ENCODE measurements at regions not wholly inside any gene's neighbourhood (a gene's known extent, or its start where the extent isn't known, plus 50 kb on each side); places are given as distances from the start of the nearest gene placed in this dataset.

GRCh38 chr6:1063671-1064355, 248.1 kb upstream of the FOXQ1 start:
- no peaks in the 10 kb centered on the region for H3K9me3 ChIP-seq (ENCODE audit: control insufficient read depth, insufficient read depth, low read length)
- no peaks in the 10 kb centered on the region for H3K4me1 ChIP-seq (ENCODE audit: control insufficient read depth, insufficient read depth, low read length)
- H3K36me3 ChIP-seq (ENCODE audit: control insufficient read depth, insufficient read depth, low read length): no peaks in the 10 kb centered on the region
- DNase-seq (ENCODE audit: low read depth in 4 of 6, low spot score in 6 of 6): no peak
- 79% methylated on average over 12 of the region's 13 CpGs for WGBS (ENCODE audit: insufficient coverage)
- no peak overlapping the region for H3K4me3 ChIP-seq (ENCODE audit: low read depth, low read length)
- H3K27ac ChIP-seq (ENCODE audit: low read depth, low read length): no peak overlapping the region
- H3K27me3 ChIP-seq (ENCODE audit: control insufficient read depth, insufficient read depth, low read length): no peaks in the 10 kb centered on the region

GRCh38 chr6:1062786-1063545, 248.9 kb upstream of the FOXQ1 start:
- 40% methylated on average over 1 of the region's 8 CpGs for WGBS (ENCODE audit: insufficient coverage)
- Histone ChIP-seq H3K36me3 (ENCODE audit: control insufficient read depth, insufficient read depth, low read length) (no peaks in the 10 kb centered on the region), H3K27ac (ENCODE audit: low read depth, low read length) (no peak overlapping the region), H3K4me3 (ENCODE audit: low read depth, low read length) (no peak overlapping the region), H3K4me1 (ENCODE audit: control insufficient read depth, insufficient read depth, low read length) (no peaks in the 10 kb centered on the region), H3K27me3 (ENCODE audit: control insufficient read depth, insufficient read depth, low read length) (no peaks in the 10 kb centered on the region), H3K9me3 (ENCODE audit: control insufficient read depth, insufficient read depth, low read length) (no peaks in the 10 kb centered on the region)
- no peak for DNase-seq (ENCODE audit: low read depth in 4 of 6, low spot score in 6 of 6)

GRCh38 chr6:1059596-1059995, 252.3 kb upstream of the FOXQ1 start:
- 56% methylated on average over 1 of the region's 6 CpGs for WGBS (ENCODE audit: insufficient coverage)
- peak in 1 of 6 donors; percentile 21 for DNase-seq (ENCODE audit: low read depth in 4 of 6, low spot score in 6 of 6)
- Histone ChIP-seq H3K9me3 (ENCODE audit: control insufficient read depth, insufficient read depth, low read length) (no peaks in the 10 kb centered on the region), H3K27ac (ENCODE audit: low read depth, low read length) (no peak overlapping the region), H3K4me3 (ENCODE audit: low read depth, low read length) (no peak overlapping the region), H3K4me1 (ENCODE audit: control insufficient read depth, insufficient read depth, low read length) (no peaks in the 10 kb centered on the region), H3K36me3 (ENCODE audit: control insufficient read depth, insufficient read depth, low read length) (no peaks in the 10 kb centered on the region), H3K27me3 (ENCODE audit: control insufficient read depth, insufficient read depth, low read length) (no peaks in the 10 kb centered on the region)

GRCh38 chr6:1057490-1058135, 254.3 kb upstream of the FOXQ1 start:
- Histone ChIP-seq H3K4me3 (ENCODE audit: low read depth, low read length) (no peak overlapping the region), H3K4me1 (ENCODE audit: control insufficient read depth, insufficient read depth, low read length) (no peaks in the 10 kb centered on the region), H3K9me3 (ENCODE audit: control insufficient read depth, insufficient read depth, low read length) (no peaks in the 10 kb centered on the region), H3K27me3 (ENCODE audit: control insufficient read depth, insufficient read depth, low read length) (no peaks in the 10 kb centered on the region), H3K27ac (ENCODE audit: low read depth, low read length) (no peak overlapping the region), H3K36me3 (ENCODE audit: control insufficient read depth, insufficient read depth, low read length) (no peaks in the 10 kb centered on the region)
- 73% methylated on average over 9 of the region's 14 CpGs for WGBS (ENCODE audit: insufficient coverage)
- DNase-seq (ENCODE audit: low read depth in 4 of 6, low spot score in 6 of 6): no peak

- no peaks in the 10 kb centered on the region for H3K27me3 ChIP-seq (ENCODE audit: control insufficient read depth, insufficient read depth, low read length)
- no peak overlapping the region for H3K27ac ChIP-seq (ENCODE audit: low read depth, low read length)
- WGBS (ENCODE audit: insufficient coverage): 82% methylated on average over 9 of the region's 16 CpGs
- no peaks in the 10 kb centered on the region for H3K9me3 ChIP-seq (ENCODE audit: control insufficient read depth, insufficient read depth, low read length)
- no peaks in the 10 kb centered on the region for H3K36me3 ChIP-seq (ENCODE audit: control insufficient read depth, insufficient read depth, low read length)
- DNase-seq (ENCODE audit: low read depth in 4 of 6, low spot score in 6 of 6): no peak
- no peak overlapping the region for H3K4me3 ChIP-seq (ENCODE audit: low read depth, low read length)
- no peaks in the 10 kb centered on the region for H3K4me1 ChIP-seq (ENCODE audit: control insufficient read depth, insufficient read depth, low read length)
Measured at GRCh38 chr6:1055015-1055921, 256.6 kb upstream of the FOXQ1 start.

GRCh38 chr6:1054653-1055014, 257.3 kb upstream of the FOXQ1 start:
- no peaks in the 10 kb centered on the region for H3K36me3 ChIP-seq (ENCODE audit: control insufficient read depth, insufficient read depth, low read length)

GRCh38 chr6:1053586-1053985, 258.3 kb upstream of the FOXQ1 start:
- Histone ChIP-seq H3K4me1 (ENCODE audit: control insufficient read depth, insufficient read depth, low read length) (no peaks in the 10 kb centered on the region), H3K27ac (ENCODE audit: low read depth, low read length) (no peak overlapping the region), H3K36me3 (ENCODE audit: control insufficient read depth, insufficient read depth, low read length) (no peaks in the 10 kb centered on the region), H3K9me3 (ENCODE audit: control insufficient read depth, insufficient read depth, low read length) (no peaks in the 10 kb centered on the region), H3K4me3 (ENCODE audit: low read depth, low read length) (no peak overlapping the region), H3K27me3 (ENCODE audit: control insufficient read depth, insufficient read depth, low read length) (no peaks in the 10 kb centered on the region)
- 66% methylated on average over 7 of the region's 7 CpGs for WGBS (ENCODE audit: insufficient coverage)
- DNase-seq (ENCODE audit: low read depth in 4 of 6, low spot score in 6 of 6): no peak

More at GRCh38 chr6:1054653-1055014, 257.3 kb upstream of the FOXQ1 start:
- WGBS (ENCODE audit: insufficient coverage): no CpG with 5 or more reads among the region's 3 CpGs
- Histone ChIP-seq H3K9me3 (ENCODE audit: control insufficient read depth, insufficient read depth, low read length) (no peaks in the 10 kb centered on the region), H3K27me3 (ENCODE audit: control insufficient read depth, insufficient read depth, low read length) (no peaks in the 10 kb centered on the region), H3K4me1 (ENCODE audit: control insufficient read depth, insufficient read depth, low read length) (no peaks in the 10 kb centered on the region), H3K4me3 (ENCODE audit: low read depth, low read length) (no peak overlapping the region), H3K27ac (ENCODE audit: low read depth, low read length) (no peak overlapping the region)
- DNase-seq (ENCODE audit: low read depth in 4 of 6, low spot score in 6 of 6): no peak

GRCh38 chr6:1052262-1052661, 259.6 kb upstream of the FOXQ1 start:
- no peak for DNase-seq (ENCODE audit: low read depth in 4 of 6, low spot score in 6 of 6)
- H3K4me3 ChIP-seq (ENCODE audit: low read depth, low read length): no peak overlapping the region
- WGBS (ENCODE audit: insufficient coverage): 89% methylated on average over 3 of the region's 3 CpGs
- no peaks in the 10 kb centered on the region for H3K36me3 ChIP-seq (ENCODE audit: control insufficient read depth, insufficient read depth, low read length)
- no peak overlapping the region for H3K27ac ChIP-seq (ENCODE audit: low read depth, low read length)
- H3K27me3 ChIP-seq (ENCODE audit: control insufficient read depth, insufficient read depth, low read length): no peaks in the 10 kb centered on the region
- no peaks in the 10 kb centered on the region for H3K9me3 ChIP-seq (ENCODE audit: control insufficient read depth, insufficient read depth, low read length)
- H3K4me1 ChIP-seq (ENCODE audit: control insufficient read depth, insufficient read depth, low read length): no peaks in the 10 kb centered on the region

- no peaks in the 10 kb centered on the region for H3K36me3 ChIP-seq (ENCODE audit: control insufficient read depth, insufficient read depth, low read length)
- H3K4me3 ChIP-seq (ENCODE audit: low read depth, low read length): no peak overlapping the region
- no peaks in the 10 kb centered on the region for H3K4me1 ChIP-seq (ENCODE audit: control insufficient read depth, insufficient read depth, low read length)
- H3K9me3 ChIP-seq (ENCODE audit: control insufficient read depth, insufficient read depth, low read length): no peaks in the 10 kb centered on the region
- no peak for DNase-seq (ENCODE audit: low read depth in 4 of 6, low spot score in 6 of 6)
- no peaks in the 10 kb centered on the region for H3K27me3 ChIP-seq (ENCODE audit: control insufficient read depth, insufficient read depth, low read length)
- H3K27ac ChIP-seq (ENCODE audit: low read depth, low read length): no peak overlapping the region
- WGBS (ENCODE audit: insufficient coverage): 93% methylated on average over 3 of the region's 5 CpGs
Measured at GRCh38 chr6:1049900-1050299, 262.0 kb upstream of the FOXQ1 start.

Measured in spinal cord (tissue), 9 donors.